Right lobe of liver (tissue), 4 donors: ENCODE measurements at regions not wholly inside any gene's neighbourhood (a gene's known extent, or its start where the extent isn't known, plus 50 kb on each side); places are given as distances from the start of the nearest gene placed in this dataset.

Experiments
- POLR2A ChIP-seq: fragments of 450-650 bp; IDR thresholded peaks from one replicate; pipeline ENCODE4 v1.6.1; 2017; ENCODE audit warnings: antibody characterized with exemption, mild to moderate bottlenecking
- TF ChIP-seq, protein P1 (sequence below), 4 donors: fragments of 200-600 bp in 3 of 4; fragments of 450-650 bp in 1 of 4; IDR thresholded peaks; one replicate each; pipeline versions ENCODE4 v1.5.1 to v1.8.0; 2016 to 2022; ENCODE audit warnings: antibody characterized with exemption in 4 of 4, mild to moderate bottlenecking in 2 of 4
- donor health status: DM: no; HTN: no; CAD: no.
- donor health status: DM: no; HTN: no; CAD: no.
- donor health status: DM: no; HTN: yes; CAD: no.

DNA sequence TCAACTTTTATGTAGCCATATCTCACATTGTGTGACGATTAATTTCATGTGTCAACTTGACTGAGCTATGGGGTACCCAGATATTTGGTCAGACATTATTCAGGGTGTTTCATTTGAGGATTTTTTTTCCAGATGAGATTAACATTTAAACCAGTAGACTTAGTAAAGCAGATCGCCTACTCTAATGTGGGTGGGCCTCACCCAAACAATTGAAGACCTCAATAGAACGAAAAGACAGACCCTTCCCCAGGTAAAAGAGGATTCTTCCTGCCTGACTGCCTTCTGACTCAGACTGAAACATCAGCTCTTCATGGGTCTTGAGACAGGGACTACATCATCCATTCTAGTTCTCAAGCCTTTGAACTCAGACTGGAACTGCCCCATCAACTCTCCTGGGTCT is 231.7 kb upstream of the SASH1 start:
- TF ChIP-seq POLR2A = no peak
- TF ChIP-seq, protein P1, sequence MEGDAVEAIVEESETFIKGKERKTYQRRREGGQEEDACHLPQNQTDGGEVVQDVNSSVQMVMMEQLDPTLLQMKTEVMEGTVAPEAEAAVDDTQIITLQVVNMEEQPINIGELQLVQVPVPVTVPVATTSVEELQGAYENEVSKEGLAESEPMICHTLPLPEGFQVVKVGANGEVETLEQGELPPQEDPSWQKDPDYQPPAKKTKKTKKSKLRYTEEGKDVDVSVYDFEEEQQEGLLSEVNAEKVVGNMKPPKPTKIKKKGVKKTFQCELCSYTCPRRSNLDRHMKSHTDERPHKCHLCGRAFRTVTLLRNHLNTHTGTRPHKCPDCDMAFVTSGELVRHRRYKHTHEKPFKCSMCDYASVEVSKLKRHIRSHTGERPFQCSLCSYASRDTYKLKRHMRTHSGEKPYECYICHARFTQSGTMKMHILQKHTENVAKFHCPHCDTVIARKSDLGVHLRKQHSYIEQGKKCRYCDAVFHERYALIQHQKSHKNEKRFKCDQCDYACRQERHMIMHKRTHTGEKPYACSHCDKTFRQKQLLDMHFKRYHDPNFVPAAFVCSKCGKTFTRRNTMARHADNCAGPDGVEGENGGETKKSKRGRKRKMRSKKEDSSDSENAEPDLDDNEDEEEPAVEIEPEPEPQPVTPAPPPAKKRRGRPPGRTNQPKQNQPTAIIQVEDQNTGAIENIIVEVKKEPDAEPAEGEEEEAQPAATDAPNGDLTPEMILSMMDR (IDR thresholded peaks at IDR 0.05) = no peak
